Subcutaneous abdominal adipose tissue (tissue), 5 donors: ENCODE measurements at regions not wholly inside any gene's neighbourhood (a gene's known extent, or its start where the extent isn't known, plus 50 kb on each side); places are given as distances from the start of the nearest gene placed in this dataset.

Experiments used
- H3K27ac ChIP-seq: one replicate; pipeline ENCODE4 v1.7.0; 2013; ENCODE audit warnings: low read depth, mild to moderate bottlenecking, inconsistent platforms, low read length, moderate library complexity
- H3K27me3 ChIP-seq, 5 donors: one replicate each; pipeline ENCODE4 v1.7.0; 2013; ENCODE audit warnings: low read length in 5 of 5, inconsistent platforms in 1 of 5; ENCODE audit not compliant: control insufficient read depth in 5 of 5, insufficient read depth in 4 of 5
- H3K36me3 ChIP-seq, 5 donors: one replicate each; pipeline ENCODE4 v1.7.0; 2013; ENCODE audit warnings: low read length in 5 of 5; ENCODE audit not compliant: control insufficient read depth in 5 of 5, insufficient read depth in 5 of 5
- H3K4me1 ChIP-seq, 5 donors: one replicate each; pipeline ENCODE4 v1.7.0; 2013; ENCODE audit warnings: low read length in 5 of 5, mild to moderate bottlenecking in 3 of 5, moderate library complexity in 1 of 5; ENCODE audit not compliant: control insufficient read depth in 5 of 5, insufficient read depth in 5 of 5
- H3K4me3 ChIP-seq, 5 donors: one replicate each; pipeline ENCODE4 v1.7.0; 2013; ENCODE audit warnings: low read length in 5 of 5, low read depth in 1 of 5
- H3K9ac ChIP-seq, 5 donors: one replicate each; pipeline ENCODE4 v1.7.0; 2013; ENCODE audit warnings: low read length in 5 of 5, mild to moderate bottlenecking in 4 of 5, moderate library complexity in 3 of 5
- H3K9me3 ChIP-seq, 5 donors: one replicate each; pipeline ENCODE4 v1.7.0; 2013; ENCODE audit warnings: low read length in 5 of 5; ENCODE audit not compliant: control insufficient read depth in 5 of 5
- donor health status: healthy.
- donor health status: healthy.
- donor health status: healthy.
- donor health status: healthy.
- donor health status: healthy.

DNA sequence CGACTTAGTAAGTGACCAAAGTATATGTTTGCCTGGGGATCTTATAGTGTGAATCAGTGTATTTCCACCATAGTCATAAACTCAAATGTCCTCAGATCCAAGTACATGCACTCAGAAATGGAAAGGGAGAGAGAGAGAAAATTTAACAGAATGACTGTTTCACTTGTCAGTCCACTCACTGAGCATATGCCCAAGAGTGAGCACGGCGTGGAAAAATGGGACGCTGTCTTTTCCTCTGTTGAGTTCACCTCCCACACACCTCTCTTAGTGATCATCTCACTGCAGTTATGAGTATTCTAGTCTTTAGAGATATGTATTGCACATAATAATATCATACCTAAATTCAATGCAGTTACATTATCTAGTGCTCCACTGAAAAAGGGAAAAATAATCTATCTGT, 156.8 kb upstream of the PRMT6 start:
- Histone ChIP-seq H3K27me3 (no peaks in the 10 kb centered on the region), H3K36me3 (no peaks in the 10 kb centered on the region), H3K9me3 (no peaks in the 10 kb centered on the region), H3K9ac (no peak overlapping the region), H3K4me1 (no peaks in the 10 kb centered on the region), H3K27ac (no peak overlapping the region), H3K4me3 (no peak overlapping the region)

DNA sequence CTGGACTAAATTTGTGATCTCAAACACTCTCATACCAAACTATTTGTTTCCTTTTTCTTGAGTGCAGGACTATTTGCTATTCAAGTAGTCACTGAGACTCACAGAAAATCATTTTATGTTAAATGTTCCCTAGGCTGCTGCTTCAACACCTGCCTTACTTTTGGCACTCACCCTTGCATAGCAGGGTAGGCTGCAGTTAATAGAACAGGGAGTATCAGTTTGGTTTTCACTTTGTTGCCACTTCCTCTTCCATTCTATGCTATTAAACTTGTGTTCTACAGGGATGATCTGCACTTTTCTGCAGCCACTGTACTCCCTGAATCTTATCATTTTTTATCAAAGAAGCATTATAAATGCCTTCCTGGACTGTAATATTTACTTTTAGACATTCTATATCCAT, 148.7 kb upstream of the PRMT6 start:
- no peak overlapping the region for H3K27ac ChIP-seq
- no peaks in the 10 kb centered on the region for H3K36me3 ChIP-seq
- no peak overlapping the region for H3K9ac ChIP-seq
- H3K4me3 ChIP-seq, result no peak overlapping the region
- H3K4me1 ChIP-seq, result no peaks in the 10 kb centered on the region
- H3K27me3 ChIP-seq, result no peaks in the 10 kb centered on the region
- H3K9me3 ChIP-seq, result no peaks in the 10 kb centered on the region

DNA sequence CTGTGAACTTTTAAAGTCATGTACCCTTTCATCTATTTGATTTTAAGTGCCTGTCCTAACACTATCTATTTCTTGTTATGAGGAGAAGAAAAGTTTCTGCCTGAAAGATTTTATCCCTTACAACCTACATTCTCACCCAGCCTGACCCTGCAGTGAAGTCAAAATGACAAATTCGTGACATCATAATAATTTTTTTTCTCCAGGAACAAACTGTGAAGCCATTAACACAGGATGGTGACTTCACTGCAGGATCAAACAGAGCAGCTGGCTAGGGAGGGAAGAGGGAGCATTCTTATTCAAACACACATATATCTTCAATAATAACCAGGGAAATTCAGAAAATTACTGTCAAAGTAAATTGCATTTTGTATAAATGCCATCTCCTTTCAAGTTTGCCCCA, 147.8 kb upstream of the PRMT6 start:
- Histone ChIP-seq H3K4me1 (no peaks in the 10 kb centered on the region), H3K36me3 (no peaks in the 10 kb centered on the region), H3K9ac (no peak overlapping the region), H3K4me3 (no peak overlapping the region), H3K9me3 (no peaks in the 10 kb centered on the region), H3K27ac (no peak overlapping the region), H3K27me3 (no peaks in the 10 kb centered on the region)

DNA sequence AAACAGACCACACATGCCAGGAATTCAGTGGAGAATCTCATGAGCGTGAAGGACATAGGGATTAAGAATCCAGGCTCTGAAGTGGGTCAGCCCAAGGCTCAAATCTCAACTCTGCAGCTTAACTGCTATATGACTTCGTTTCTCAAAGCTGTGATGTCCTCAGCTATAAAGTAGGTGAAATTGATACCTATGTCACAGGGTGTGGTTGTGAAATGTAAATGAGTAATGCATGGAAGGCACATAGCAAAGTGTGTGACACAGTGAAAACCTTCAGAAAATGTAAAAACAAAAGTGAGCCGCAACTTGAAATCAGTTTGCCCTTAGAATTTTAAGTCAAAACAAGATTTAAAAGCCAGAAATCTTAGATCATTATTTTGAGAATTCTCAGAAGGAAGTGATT, 145.7 kb upstream of the PRMT6 start:
- Histone ChIP-seq H3K9me3 (no peaks in the 10 kb centered on the region), H3K4me3 (no peak overlapping the region), H3K36me3 (no peaks in the 10 kb centered on the region), H3K9ac (no peak overlapping the region), H3K27ac (no peak overlapping the region), H3K27me3 (no peaks in the 10 kb centered on the region), H3K4me1 (no peaks in the 10 kb centered on the region)

DNA sequence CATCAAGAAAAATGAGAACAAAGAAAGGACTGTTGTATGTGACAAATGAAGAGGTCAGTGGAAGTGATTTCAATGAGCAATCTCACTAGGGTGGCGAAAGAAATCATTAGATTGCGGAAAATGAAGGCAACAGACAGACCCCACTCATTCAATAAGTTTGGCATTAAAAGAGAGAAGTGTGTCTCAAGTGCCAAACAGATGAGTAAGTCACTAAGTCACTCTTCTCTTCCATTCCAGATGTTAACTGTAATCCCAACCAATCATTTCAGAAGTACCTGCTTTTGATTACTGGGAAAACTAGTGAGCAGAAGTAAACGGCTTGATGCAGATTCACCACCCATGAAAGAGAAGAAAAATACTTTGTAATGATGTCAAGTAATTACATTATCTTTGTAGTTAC, 144.3 kb upstream of the PRMT6 start:
- no peaks in the 10 kb centered on the region for H3K4me1 ChIP-seq
- no peak overlapping the region for H3K4me3 ChIP-seq
- no peaks in the 10 kb centered on the region for H3K36me3 ChIP-seq

DNA sequence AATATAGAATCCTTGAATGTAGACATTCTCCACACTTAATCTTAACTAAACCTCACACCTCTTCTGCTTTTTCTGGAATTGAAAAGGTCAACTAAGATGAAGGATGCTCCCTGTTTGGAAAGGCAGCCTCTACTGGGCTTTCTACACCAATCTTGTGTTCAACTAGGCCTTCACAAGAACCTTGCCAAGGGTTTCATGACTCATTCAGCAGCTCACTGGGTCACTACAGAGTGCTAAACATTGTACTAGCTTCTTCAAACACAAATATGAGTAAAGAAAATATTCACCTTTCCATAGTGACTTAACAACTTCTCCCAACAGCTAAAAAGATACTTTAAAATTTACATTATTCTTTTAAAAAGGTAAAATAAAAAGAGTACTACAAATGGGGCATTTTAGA, 135.3 kb upstream of the PRMT6 start:
- Histone ChIP-seq H3K9ac (no peak overlapping the region), H3K36me3 (no peaks in the 10 kb centered on the region), H3K27me3 (no peaks in the 10 kb centered on the region), H3K27ac (no peak overlapping the region), H3K9me3 (no peaks in the 10 kb centered on the region), H3K4me1 (no peaks in the 10 kb centered on the region), H3K4me3 (no peak overlapping the region)

More for the DNA sequence above, 144.3 kb upstream of the PRMT6 start:
- no peak overlapping the region for H3K9ac ChIP-seq
- H3K9me3 ChIP-seq, result no peaks in the 10 kb centered on the region
- no peaks in the 10 kb centered on the region for H3K27me3 ChIP-seq
- H3K27ac ChIP-seq, result no peak overlapping the region

DNA sequence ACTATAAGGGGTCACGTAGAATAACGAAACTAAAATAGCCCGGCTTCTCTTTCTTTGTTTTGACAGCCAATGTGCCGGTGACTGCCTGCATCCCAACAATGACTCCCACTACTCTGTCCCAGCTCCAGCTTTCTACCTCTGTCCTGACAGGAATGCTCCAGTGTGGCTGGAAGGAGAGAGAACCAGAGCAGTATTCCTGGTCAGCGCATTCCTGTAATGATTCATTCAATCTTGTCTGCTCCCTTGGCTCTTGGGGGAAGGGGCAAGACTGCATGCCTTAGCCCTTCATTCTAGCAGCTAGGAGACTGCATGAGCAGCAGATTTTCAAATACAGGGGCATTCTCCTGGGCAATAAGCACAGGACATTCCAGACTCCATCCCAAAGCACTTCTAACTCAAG, 132.1 kb upstream of the PRMT6 start:
- peaks cover 0 to 2% (median 0%) of the 10 kb centered on the region in 5 donors for H3K9me3 ChIP-seq
- no peak overlapping the region for H3K27ac ChIP-seq
- H3K9ac ChIP-seq, result no peak overlapping the region
- H3K4me1 ChIP-seq, result no peaks in the 10 kb centered on the region
- no peaks in the 10 kb centered on the region for H3K36me3 ChIP-seq
- no peaks in the 10 kb centered on the region for H3K27me3 ChIP-seq
- H3K4me3 ChIP-seq, result no peak overlapping the region

DNA sequence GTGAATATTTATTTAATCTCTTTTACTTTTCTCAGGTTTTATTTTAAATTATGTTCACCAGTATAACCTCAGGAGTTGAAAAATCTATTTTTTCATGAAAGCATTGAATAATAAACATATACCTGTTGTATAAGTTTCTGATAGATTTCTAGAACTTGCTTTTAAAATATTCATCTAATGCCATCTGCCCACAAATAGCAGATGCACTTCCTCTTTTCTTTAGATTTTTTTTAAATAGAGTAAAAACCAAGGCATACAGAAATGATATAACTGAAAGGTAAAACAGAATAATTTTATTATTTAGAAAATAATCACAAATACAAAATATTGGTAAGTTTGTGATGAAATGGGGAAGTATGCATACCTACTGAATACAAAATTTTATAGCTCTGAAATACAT, 130.7 kb upstream of the PRMT6 start:
- Histone ChIP-seq H3K27me3 (no peaks in the 10 kb centered on the region), H3K36me3 (no peaks in the 10 kb centered on the region), H3K9me3 (peaks cover 0 to 5% (median 0%) of the 10 kb centered on the region in 5 donors), H3K9ac (no peak overlapping the region), H3K4me1 (no peaks in the 10 kb centered on the region), H3K27ac (no peak overlapping the region), H3K4me3 (no peak overlapping the region)

DNA sequence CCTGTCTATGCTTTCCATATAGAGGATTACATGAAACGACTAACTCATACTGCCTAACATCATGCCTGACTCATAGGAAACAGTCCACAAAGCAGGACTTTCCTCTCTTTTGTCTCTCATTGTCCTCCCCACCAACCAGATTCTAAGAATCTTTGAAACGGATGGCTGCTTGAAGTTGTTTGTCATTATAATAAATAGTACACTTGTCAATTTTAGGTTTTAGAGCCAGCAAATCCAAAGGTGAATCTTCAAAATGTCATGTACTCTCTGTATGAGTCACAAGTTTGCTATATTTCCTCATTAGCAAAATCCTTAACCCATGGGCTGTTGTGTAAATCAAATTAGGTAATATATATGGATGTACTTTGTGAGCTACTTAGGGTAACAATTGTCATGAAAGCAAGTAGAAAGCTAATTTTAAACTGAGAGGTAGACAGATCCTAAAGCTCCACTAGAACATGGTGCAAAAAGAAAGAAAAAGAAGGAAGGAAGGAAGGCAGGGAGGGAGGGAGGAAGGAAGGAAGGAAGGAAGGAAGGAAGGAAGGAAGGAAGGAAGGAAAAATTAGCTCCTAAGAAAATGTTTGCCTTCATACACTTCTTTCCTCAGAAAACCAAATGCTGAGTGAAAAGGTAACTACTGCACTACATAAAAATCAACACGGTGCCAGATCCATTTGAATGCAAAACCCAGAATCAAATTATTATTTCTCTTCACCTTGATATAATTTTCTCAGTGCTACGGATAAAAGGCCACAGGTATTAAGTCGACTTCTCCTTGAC, 129.5 kb upstream of the PRMT6 start:
- H3K27ac ChIP-seq, result no peak overlapping the region
- H3K9ac ChIP-seq, result no peak overlapping the region
- H3K27me3 ChIP-seq, result no peaks in the 10 kb centered on the region
- no peaks in the 10 kb centered on the region for H3K36me3 ChIP-seq
- no peaks in the 10 kb centered on the region for H3K4me1 ChIP-seq
- H3K9me3 ChIP-seq, result peaks cover 0 to 5% (median 0%) of the 10 kb centered on the region in 5 donors
- no peak overlapping the region for H3K4me3 ChIP-seq

DNA sequence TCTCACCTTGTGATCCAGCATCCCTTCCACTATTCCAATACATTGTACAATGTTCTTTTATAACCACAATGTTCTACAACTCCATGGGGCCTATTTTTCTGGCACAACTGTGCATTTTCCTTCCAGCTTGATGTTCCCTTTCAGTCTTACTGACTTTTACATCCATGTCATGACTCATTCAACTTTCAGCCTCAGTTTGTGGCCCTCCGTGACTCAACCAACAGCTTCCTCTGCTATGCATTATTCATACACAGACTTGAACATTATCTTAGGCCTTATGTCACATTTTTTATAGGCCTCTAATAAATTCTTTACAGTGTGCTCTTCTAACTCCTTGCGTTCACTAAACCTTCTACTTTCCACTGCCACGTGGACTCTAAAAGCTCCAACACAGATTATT, 119.4 kb upstream of the PRMT6 start:
- Histone ChIP-seq H3K9me3 (peaks cover 0 to 2% (median 0%) of the 10 kb centered on the region in 5 donors), H3K27me3 (no peaks in the 10 kb centered on the region), H3K9ac (no peak overlapping the region), H3K36me3 (no peaks in the 10 kb centered on the region), H3K27ac (no peak overlapping the region), H3K4me3 (no peak overlapping the region), H3K4me1 (no peaks in the 10 kb centered on the region)
